NCI-H2107 treated with DMSO at 0.1 percent for 48 hours (cell line): ENCODE measurements at regions not wholly inside any gene's neighbourhood (a gene's known extent, or its start where the extent isn't known, plus 50 kb on each side); places are given as distances from the start of the nearest gene placed in this dataset.
A peak's percentile ranks its signal among the peaks of the same experiment; 100 is the strongest.

ENCODE experiments used
- DNase-seq: peaks from one replicate; lab custom pipeline; 2025; ENCODE audit not compliant: unreplicated experiment; lab: John Stamatoyannopoulos, UW

DNA sequence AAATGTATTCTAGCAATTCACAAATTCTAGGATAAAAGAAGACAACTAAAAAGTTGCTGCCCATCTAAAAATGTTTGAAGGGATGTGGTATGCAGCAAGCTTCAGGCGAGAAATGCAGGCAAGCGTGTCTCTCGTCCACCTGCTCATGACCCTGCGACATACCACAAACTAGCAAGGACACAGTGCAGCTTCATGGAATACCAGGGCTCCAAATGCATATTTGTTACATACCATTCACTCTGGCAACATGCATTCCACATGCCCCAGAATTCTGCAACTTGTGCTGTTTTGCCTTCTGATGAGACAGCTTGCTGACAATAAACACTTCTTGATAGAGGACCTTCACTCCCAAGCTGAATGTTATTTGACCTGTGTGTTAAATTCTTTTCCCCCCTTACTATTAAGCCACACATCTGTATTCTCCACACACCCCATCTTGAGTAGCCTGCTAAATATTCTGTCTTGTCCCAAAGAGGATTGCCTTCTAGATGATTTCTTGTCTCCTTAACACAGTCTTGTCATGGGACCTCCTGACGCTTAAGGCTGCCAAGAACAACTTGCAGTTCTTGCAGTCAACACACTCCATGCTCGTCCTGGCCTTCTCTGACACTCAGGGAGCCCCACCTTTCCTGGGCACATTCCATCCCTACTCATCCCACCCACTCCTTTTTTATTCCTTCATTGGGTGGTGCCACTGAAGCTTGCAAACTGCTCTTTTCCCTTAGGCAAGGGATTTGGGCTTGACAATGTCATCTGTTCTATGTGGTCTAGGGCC is 340.5 kb downstream of the PIK3R1 start:
- no peak for DNase-seq

DNA sequence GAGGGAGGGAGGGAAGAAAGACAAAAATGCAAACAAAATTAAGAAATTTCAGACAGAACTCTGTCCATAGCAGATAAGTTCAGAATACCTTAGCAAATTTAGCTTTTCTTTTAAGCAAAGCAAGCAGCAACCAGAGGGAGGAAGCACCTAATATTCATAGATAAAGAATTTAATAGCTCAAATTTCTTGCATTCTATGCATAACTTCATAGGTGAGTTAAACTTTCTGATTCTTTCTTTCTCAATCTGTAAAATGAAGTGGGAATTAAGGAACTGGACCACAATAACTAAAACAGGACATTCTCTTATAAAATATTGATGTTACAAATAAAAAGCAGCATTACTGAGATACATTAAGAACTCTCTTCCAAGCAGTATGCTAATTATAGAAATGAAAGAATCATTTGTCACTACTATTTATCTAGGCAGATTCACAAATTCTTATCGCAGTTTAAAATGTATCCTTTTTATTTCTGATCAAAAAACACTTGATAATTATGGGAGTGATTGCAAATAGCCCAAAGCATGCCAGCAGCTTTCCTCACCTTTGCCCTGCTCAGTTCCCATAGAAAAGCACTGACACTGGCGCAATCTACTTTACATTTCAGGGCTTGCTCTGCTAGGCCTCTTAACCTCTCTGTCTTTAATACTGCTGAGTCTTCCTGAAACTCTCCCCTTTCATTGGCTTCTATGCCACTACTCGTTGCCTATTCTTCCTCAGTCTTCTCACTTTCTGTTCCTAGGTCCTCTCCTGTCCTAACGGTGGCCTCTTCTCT is 341.8 kb downstream of the PIK3R1 start:
- DNase-seq = no peak

DNA sequence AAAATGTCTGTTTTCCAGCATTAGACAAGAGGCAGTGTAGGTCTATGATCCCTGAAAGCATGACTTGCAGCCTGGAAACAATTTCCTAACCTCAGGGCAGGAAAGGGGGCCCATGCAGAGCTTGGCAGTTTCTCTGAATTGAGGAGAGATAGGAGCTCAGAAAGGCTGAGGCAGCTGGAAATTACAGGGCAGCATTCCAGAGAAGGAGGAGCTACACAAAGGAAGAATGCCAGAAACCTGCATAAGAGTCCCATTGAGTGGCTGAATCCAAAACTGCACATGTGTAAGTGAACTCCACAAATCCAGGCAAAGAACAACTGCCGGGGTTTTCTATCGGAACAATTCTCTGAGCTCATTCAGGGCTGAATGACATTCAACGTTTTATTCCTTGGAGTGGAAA is 346.8 kb downstream of the PIK3R1 start:
- peak; percentile 39 for DNase-seq

DNA sequence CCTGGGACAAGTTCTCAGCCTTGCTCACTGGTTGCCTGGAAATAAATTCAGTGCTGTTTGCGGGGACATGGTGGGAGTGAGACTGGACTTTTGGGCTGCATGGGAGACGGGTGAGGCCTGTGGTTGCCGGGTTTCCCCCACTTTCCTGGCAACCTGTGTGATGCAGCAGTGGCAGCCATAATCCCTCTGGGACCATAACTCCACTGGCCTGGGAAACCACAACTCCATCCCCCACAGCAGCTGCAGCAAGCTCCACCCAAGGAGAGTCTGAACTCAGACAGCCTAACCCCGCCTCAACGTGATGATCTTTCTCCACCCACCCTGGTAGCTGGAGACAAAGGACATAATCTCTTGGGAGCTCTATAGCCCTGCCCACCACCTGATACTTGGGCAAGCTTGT is 349.9 kb downstream of the PIK3R1 start:
- peak; percentile 89 for DNase-seq

DNA sequence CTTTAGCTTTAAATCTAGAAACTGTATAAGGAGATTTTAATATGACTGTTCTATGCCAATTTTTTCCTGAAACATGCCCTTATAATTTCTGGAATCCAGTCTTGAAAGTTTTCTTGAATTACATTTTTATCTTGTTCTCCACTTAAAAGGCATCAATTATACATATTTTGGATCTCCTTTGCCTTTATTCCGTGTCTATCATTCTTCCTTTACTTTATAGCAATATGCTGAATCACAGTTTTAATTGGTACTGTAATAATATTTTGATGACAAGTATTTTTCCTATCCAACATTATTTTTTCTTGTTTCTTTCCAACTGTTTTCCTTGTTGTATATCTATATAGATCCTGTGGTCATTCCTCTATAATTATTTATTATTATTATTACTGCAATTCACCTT is 361.2 kb downstream of the PIK3R1 start:
- DNase-seq = no peak

DNA sequence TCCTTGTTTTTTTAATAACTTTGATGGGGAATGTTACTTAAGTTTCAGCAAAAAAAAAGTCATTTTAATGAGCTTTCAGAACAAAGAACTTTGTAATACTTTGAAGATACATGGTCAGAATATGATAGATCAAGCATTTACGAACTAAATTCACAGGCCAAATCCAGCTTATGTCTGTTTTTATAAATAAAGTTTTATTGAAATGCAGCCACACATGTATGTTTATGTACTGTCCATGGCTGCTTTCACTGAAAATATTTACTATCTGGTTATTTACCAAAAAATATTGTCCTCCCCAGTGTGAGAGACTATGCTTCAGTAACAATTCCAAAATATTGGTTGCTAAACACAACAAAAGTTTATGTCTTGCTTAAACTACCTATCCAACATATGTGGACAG is 366.7 kb downstream of the PIK3R1 start:
- DNase-seq = no peak

DNA sequence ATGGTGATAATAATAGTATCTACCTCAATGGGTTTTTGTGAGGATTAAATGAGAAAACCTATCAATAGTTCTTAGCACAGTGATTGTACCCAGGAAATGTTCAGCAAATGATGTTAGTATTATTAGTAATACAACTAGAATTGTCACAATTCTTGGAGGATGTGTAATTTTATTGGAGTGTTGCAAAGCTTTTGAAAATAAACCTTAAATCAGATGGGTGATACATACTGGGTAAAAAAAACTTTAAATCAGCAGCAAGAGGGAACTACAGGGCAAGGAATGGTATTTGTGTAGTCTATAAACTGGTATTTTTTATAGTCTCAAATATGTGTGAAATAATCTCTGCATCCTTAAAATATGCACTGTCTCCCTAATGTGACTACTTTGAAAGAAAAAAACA is 371.6 kb downstream of the PIK3R1 start:
- no peak for DNase-seq

DNA sequence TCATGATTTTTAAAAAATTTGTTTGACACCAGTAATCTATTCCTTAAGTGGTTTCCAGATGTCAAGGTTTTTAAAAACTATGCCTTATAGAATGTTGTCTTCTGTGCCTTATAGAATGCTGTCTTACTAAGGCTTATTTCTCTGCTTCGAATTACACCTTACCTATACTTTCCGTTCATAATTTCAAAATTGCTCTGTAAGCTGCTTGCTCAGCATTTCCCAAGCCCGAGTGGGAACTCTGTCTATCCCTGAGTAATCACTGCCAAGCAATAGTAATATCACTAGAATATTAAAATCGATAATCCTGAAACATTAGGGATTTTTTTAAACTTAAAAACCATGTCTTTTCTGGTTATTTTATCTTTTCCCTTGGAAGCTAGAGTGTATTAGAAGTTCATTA is 376.3 kb downstream of the PIK3R1 start:
- DNase-seq = no peak

DNA sequence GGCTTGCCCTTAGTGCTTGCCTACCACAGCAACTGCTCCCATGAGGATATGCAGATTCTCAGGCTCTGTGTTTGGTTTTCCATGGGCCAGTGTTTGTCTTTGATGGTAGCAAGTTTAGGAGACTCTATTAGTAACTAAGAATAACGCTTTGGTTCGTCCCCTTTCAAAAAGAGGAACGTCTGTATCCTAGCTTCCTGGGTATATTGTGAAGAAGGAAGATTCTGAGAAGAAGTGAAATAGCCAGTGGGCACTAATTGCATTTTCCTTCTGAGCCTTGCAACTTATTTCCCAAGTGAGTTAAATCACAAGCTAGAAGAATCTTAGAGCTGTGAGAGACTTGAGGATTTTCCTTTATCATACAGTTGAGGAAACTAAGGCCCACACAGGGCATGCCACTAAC is 376.8 kb downstream of the PIK3R1 start:
- DNase-seq = no peak

DNA sequence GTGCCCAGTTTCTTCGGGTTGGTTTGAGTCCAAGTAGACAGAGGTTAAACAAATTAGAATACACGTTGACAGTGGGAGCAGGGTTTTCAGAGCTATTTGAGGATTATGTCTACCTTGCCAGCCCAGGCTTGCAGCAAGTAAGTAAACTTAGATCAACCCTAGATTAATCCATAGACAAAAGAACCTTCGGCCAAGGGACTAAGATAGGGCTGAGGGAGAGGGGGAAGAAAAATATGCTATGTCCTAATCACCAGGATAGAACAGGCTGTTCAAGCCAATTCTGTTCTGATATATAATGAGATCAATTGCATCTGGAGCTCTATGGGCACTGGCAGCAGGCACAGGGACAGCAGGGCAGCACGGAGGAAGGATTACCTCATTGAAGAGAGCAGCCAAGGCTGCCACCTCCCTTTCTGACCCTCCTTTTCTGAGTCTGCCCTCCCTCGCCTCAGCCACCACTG is 377.7 kb downstream of the PIK3R1 start:
- no peak for DNase-seq

DNA sequence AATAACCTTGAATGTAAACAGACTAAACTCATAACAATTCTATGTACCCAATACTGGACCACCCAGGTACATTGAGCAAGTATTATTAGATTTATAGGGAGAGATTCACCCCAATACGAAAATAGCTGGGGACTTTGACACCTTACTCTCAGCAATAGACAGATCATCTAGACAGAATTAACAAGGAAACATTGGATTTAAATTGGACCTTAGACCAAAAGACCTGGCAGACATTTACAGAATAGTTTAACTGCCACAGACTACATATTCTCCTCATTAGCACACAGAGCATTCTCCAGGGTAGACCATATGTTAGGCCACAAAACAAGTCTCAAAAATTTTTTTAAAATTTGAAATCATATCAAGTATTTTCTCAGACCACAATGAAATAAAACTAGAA is 397.4 kb downstream of the PIK3R1 start:
- DNase-seq = no peak

DNA sequence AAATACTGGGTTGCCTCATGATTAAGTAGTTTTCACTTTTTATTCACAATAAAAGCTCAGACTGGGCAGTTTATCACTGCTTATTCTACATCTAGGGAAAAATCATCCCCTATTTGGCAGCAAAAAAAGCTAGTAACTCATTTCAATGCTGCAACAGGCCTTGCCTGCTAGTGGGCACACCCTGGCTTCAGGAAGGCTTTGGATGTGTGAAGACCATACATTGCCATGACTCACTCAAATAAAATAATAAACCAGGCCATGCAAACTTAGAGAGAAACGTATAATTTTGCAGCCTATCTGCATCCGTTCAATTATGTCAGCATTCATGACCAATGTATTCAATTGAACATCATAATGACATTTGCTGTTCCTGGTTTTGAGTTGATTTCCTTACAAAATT is 402.9 kb downstream of the PIK3R1 start:
- DNase-seq = no peak

DNA sequence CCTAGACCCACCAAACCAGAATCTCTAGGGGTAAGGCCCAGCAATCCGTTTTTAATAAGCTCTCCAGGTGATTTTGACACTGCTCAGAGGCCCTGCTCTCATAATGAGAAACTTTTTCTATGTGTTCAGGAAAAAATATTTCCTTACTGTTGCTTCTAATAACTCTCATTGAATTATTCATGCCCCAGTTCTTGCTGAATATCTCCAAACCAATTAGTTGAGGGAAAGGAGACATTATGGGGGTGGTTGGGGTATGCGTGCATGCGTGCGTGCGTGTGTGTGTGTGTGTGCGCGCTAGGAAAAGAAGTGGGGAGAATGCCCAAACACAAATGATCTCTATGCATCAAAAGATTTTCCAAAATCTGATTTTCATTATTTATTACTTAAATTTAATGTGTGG is 411.4 kb downstream of the PIK3R1 start:
- no peak for DNase-seq

DNA sequence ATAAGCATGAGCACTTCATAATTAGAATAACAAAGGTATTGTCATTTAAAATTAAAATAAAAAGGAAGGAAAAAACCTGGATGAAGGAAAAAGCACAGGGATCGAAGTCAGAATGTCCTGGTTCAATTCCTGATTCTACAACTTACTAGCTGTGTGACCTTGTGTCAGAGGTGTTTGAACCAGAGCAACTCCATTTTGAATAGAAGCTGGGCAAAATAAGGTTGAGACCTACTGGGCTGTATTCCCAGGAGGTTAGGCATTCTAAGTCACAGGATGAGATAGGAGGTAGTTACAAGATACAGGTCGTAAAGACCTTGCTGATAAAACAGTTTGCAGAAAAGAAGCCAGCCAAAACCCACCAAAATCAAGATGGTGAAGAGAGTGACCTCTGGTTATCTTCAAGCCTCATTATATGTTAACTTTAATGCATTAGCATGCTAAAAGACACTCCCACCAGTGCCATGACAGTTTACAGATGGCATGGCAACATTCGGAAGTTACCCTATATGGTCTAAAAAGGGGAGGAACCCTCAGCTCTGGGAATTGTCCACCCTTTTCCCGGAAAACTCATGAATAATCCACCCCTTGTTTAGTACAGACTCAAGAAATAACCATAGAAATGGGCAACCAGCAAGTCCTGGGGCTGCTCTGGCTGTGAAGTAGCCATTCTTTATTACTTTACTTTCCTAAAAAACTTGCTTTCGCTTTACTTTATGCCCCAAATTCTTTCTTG is 412.7 kb downstream of the PIK3R1 start:
- no peak for DNase-seq

DNA sequence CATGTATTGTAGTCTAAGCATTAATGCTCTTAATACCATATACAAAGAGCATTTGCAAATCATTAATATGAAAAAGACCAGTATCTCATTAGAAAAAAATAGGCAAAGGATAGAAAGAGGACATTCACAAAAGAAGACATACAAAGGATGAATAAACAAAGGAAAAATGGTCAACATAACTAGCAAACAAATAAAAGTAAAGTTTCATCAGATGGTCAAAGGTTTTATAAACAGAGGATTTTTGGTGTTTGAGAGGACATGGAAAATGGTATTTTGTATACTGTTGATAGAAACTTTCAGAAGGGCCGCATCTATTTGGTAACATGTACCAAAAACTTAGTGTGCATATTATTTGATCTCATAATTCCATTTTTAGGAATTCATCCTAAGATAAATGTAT is 414.8 kb downstream of the PIK3R1 start:
- no peak for DNase-seq

DNA sequence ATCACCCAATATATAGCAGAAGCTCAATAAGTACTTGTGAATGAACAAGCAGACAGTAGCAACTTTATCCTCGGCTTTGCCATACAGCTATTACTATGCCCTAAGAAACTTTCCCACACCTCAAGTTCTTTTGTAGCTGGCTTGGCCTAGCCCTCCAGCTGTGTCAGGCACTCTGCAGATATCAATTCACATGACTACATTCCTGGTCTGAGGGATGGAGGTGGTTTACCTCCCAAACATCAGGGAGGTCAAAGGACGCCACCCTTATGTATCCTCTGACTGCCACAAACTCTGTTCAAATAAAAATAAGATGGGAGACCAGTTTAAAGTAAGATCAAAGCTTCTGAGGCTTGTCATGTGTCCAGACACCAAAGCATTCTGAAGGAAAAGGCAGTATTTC is 416.3 kb downstream of the PIK3R1 start:
- no peak for DNase-seq

DNA sequence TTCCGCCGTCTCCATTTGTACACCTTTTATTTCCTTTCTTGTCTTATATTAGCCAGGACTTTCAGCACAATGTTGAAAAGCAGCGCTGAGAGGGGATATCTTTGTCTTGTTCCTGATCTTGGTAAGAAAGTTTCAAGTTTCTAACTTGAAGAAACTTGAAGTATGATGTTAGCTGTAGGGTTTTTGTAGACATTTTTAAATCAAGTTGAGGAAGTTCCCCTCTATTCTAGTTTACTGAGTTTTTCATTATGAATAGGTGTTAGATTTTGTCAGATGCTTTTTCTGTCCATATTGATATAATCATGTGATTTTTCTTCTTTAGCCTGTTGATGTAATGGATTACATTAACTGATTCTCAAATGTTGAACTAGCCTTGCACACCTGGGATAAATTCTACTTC is 425.7 kb downstream of the PIK3R1 start:
- no peak for DNase-seq

DNA sequence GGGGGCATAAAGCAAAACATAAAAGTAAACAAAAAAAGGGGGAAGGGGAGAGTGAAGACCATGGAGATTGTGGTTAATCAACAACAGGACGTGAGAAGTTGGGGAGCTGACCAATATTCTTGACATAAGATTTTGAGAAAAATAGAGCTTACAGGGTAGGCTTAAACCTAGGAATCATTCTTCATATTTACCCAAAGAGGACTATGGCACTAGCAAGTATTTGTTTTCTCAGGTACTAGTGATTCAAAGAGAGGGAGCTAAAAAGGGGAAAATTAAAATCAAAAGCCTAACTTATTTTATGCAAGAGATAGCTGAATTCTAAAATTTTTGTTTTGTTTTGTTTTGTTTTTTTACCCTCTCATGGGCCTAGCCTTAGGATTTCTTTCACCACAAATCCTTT is 427.5 kb downstream of the PIK3R1 start:
- DNase-seq = no peak

DNA sequence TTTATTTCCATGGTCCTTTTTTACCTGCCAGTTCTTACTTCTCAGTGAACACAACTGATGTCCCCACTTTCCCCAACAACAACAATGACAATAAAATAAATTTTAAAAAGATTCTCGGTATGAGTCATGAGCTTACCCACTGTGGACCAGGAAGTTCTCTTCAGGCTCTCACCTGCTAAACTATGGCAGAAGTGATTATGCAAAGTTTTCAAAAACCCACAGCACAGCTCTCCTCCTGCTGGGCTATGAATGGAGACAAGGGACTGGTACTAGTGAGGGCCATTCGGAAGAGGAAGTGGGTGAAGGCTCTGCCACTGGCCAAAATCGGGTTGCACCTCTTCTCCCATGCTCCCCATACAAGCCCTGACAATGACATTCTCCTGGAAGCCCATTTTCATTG is 429.4 kb downstream of the PIK3R1 start:
- no peak for DNase-seq

DNA sequence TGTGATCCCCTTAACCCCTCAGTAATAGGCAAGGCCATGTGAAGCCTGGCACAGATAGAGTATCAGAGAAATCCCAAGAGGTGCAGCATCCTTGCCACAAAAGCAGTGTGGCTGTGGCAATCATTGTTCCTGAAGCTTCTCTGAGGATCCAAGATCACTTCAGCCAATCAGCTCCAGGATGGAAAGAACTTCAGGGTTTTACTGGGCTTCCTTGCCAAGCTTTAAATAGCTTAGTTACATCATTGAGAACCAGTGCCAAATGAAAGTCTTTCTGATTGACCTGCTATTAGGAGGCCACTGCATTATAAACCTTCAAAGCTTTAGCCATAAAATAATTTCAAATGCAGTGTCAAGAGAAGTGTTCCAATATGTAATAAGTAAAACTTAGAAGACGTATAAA is 430.6 kb downstream of the PIK3R1 start:
- no peak for DNase-seq

DNA sequence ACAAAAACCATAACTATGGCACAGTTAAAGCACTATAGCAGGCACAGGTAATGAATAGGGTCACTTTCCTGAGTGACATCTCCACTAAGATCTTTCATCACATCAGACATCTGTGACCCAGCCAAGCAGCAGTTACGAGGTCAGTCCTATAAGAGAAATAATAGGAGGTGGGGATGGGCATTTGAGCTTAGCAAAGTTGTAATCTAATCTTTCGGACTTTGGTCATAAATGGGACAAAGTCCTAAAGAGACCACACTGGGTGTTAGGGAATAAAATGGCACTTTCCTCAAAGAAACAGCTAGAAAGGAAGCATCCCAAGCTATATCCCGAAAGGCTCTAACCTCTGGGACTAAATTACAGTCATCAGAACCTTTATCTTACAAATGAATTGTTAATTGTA is 432.2 kb downstream of the PIK3R1 start:
- DNase-seq = no peak
